ENCODE measurements at regions not wholly inside any gene's neighbourhood (a gene's known extent, or its start where the extent isn't known, plus 50 kb on each side); places are given as distances from the start of the nearest gene placed in this dataset.

DNA sequence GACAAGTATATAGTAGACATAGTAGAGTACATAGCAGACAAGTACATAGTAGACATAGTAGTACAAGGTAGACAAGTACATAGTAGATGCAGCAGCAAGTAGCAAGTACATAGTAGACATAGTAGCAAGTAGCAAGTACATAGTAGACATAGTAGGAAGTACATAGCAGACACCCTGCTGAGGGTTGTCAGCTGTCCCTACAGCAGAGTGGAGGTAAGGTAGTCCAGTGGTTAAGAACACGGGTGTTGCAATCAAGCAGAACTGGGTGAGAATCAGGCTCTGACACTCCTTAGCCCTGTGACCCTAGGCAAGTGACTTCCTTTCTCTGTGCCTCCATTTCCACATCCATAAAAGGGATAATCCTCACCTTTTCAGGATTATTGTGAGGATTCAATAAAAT, 94.7 kb downstream of the NOG start:
- no peak for DNase-seq (ENCODE audit: low read depth)
- no peak overlapping the region for H3K4me3 ChIP-seq (ENCODE audit: low read depth, low read length)
- TF ChIP-seq, protein P1, sequence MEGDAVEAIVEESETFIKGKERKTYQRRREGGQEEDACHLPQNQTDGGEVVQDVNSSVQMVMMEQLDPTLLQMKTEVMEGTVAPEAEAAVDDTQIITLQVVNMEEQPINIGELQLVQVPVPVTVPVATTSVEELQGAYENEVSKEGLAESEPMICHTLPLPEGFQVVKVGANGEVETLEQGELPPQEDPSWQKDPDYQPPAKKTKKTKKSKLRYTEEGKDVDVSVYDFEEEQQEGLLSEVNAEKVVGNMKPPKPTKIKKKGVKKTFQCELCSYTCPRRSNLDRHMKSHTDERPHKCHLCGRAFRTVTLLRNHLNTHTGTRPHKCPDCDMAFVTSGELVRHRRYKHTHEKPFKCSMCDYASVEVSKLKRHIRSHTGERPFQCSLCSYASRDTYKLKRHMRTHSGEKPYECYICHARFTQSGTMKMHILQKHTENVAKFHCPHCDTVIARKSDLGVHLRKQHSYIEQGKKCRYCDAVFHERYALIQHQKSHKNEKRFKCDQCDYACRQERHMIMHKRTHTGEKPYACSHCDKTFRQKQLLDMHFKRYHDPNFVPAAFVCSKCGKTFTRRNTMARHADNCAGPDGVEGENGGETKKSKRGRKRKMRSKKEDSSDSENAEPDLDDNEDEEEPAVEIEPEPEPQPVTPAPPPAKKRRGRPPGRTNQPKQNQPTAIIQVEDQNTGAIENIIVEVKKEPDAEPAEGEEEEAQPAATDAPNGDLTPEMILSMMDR (IDR thresholded peaks at IDR 0.05; ENCODE audit: insufficient read depth, low read depth, low read length, missing control alignments), result no peak

DNA sequence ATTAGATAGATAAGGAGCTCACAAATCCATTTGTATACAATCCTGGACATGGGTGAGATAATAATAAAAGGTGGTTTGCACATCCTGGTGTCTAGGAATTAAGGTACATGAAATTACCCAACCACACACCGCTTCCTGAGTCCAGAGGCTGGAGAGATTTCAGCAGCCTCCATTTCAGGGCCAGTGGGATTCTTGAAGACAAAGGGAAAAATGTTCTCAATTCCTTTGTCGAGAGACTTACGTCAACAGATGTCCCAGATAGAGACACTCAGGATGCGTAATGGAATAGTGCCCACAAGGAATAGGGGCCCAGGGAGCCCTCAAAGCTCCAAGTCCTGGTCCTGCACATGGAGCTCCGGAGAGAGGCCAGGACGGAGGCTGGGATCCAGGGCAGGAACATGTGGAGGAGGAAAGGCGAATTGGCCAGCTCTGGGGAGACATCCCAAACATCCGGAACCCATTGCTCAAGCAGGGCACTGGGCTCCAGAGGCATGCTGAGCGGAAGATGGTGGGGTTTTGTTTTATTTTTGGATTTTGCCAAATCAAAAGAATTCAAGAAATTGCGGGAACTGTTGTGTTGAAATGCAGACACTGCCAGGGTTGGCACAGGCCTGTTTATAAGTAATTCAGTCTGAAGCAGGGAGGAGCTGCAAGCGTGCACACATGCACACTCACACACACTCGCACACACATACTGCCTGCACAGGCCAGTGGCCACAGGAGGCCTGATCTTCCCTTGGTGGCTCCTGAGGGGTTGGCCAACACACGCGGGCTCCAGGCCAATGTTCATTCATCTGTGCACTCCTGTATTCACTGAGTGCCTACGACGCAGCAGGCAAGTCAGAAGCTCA, 97.2 kb downstream of the NOG start:
- no peak for DNase-seq (ENCODE audit: low read depth)
- H3K4me3 ChIP-seq (ENCODE audit: low read depth, low read length), result no peak overlapping the region
- TF ChIP-seq, protein P1 (IDR thresholded peaks at IDR 0.05; ENCODE audit: insufficient read depth, low read depth, low read length, missing control alignments), result no peak

DNA sequence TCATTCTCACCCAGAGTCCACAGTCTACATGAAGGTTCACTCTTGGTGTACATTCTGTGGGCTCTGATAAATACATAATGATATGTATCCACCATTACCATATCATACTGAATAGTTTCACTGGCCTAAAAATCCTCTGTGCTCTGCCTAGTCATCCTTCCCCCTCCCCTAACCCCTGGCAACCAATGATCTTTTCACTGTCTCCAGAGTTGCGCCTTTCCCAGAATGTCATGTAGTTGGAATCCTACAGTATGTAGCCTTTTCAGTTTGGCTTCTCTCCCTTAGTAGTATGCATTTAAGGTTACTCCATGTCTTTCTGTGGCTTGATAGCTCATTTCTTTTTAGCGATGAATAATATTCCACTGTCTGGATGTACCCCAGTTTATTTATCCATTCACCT, 101.3 kb downstream of the NOG start:
- H3K4me3 ChIP-seq (ENCODE audit: low read depth, low read length), result no peak overlapping the region
- no peak for DNase-seq (ENCODE audit: low read depth)
- TF ChIP-seq, protein P1 (IDR thresholded peaks at IDR 0.05; ENCODE audit: insufficient read depth, low read depth, low read length, missing control alignments), result no peak

DNA sequence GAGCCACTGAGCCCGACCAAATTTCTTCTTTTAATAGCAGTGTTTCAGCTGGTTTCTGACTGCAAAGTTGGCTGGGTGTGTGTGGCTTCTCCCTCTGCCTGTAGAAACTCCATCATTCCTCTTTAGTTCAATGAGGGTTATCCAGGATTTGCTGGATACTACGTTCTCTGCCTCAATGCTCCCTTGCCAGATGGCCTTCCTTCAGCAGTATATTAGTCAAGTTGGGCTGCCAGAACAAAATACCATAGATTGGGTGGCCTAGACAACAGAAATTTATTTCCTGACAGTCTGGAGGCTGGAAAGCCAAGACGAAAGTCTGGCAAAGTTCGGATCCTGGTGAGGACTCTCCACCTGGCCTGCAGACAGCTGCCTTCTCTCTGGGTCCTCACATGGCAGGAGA, 103.7 kb downstream of the NOG start:
- TF ChIP-seq, protein P1 (IDR thresholded peaks at IDR 0.05; ENCODE audit: insufficient read depth, low read depth, low read length, missing control alignments), result no peak
- no peak for DNase-seq (ENCODE audit: low read depth)

DNA sequence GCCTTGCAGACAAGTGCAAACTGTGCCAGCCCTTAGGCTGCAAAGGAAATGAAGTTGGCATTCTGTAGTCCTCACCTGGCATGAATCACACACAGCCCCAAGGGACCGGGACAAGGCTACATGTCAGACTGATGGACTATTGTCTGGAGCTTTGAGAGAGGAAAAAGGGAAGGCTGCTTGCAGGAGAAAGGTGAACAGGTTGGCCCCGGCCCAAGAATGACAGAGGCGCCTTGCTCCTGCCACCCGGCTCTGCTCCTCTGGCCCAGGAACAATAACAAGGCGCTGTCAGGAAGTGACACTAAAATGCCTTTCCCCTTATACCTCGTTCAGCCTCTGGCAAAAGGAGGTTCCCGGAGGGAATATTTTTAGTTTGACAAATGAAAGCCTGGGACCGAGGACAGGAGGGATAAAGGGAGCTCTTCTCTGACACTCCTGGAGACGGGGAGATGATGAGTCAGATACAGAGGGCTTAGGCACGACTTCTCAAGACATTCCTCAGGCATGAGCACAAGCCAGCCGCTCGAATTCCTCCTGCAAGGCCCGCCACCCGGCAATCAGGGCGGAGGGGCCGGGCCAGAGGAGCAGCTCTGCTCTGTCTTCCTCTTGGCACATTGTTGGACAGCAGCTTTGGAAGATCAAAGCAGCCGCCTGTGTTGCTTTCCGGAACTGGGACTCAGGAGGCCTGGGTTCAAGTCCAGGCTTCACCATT, 105.8 kb downstream of the NOG start:
- TF ChIP-seq, protein P1 (IDR thresholded peaks at IDR 0.05; ENCODE audit: insufficient read depth, low read depth, low read length, missing control alignments), result no peak

More for the DNA sequence above, 103.7 kb downstream of the NOG start:
- no peak overlapping the region for H3K4me3 ChIP-seq (ENCODE audit: low read depth, low read length)

DNA sequence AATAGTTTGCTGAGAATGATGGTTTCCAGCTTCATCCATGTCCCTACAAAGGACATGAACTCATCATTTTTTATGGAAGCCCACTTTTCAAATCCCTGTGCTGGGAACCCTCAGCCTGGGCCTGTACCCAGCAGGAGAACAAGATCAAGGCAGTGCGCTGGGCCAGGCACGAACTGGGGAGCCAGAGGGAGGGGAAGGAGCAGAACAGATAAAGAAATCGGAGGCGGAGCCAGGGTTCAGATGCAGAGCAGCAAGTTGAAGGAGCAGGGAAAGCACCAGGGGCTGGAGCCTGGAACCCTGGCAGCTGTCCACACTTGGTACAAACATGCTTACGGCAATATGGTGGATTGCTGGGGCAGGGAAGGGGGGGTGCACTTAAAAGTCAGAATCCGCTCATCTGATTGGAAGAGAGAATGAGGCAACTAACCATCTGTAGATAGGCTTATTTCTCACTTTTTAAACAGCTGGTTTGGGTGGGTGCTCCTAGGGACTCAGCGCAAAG, 107.5 kb downstream of the NOG start:
- TF ChIP-seq, protein P1 (IDR thresholded peaks at IDR 0.05; ENCODE audit: insufficient read depth, low read depth, low read length, missing control alignments), result no peak
- no peak for DNase-seq (ENCODE audit: low read depth)
- no peak overlapping the region for H3K4me3 ChIP-seq (ENCODE audit: low read depth, low read length)

More for the DNA sequence above, 105.8 kb downstream of the NOG start:
- DNase-seq (ENCODE audit: low read depth), result no peak
- H3K4me3 ChIP-seq (ENCODE audit: low read depth, low read length), result no peak overlapping the region
